HCT116 (cell line): ENCODE measurements at regions not wholly inside any gene's neighbourhood (a gene's known extent, or its start where the extent isn't known, plus 50 kb on each side); places are given as distances from the start of the nearest gene placed in this dataset.

Experiments
- ATAC-seq: fragments of 200-7000 bp; cut with Tn5 transposase; 2 replicates; pipeline ENCODE4 v1.9.1; 2020; ENCODE audit warnings: mild to moderate bottlenecking, moderate library complexity
- BruUV-seq: library from RNA; stranded (reverse); fragments of 400-500 nt; replicated peaks from 2 replicates; lab custom pipeline; 2021; lab: Mats Ljungman, UMichigan
- CTCF ChIA-PET: fragments of 300-600 bp; sonication (Branson Sonifier 250); formaldehyde crosslinking; loops from one replicate; lab custom pipeline; 2021; ENCODE audit warnings: antibody characterized with exemption; lab: Charles Lee
- POLR2A ChIA-PET: fragments of 300-600, 350-600 bp; sonication (Branson Sonifier 250); formaldehyde crosslinking; loops from one replicate; lab custom pipeline; 2021; ENCODE audit warnings: antibody characterized with exemption; lab: Charles Lee
- RAD21 ChIA-PET, 2 experiments: fragments of 300-600 bp; sonication (Branson Sonifier 250); formaldehyde crosslinking; loops; one replicate each; lab custom pipeline; 2023; ENCODE audit warnings: low total read pairs in 2 of 2; ENCODE audit not compliant: uncharacterized antibody in 2 of 2, unreplicated experiment in 2 of 2, low non-redundant PET in 1 of 2; lab: Charles Lee
- DNase-seq: peaks from one replicate; pipeline ENCODE4 v3.0.0-alpha.2; 2010; ENCODE audit warnings: low read depth, low spot score
- H2AFZ ChIP-seq: fragments of 200-600 bp; shearing (Covaris generic), sonication (generic); 2 replicates; pipeline ENCODE4 v1.6.1; 2017; ENCODE audit warnings: low read depth, mixed run types, mixed read lengths, antibody characterized with exemption, low read length; ENCODE audit not compliant: poor library complexity, severe bottlenecking
- H3K27ac ChIP-seq: 2 replicates; pipeline ENCODE4 v1.5.1; 2012; ENCODE audit warnings: low read depth, low read length
- H3K27me3 ChIP-seq: fragments of 200-600 bp; sonication (generic); 2 replicates; pipeline ENCODE4 v1.6.1; 2016; ENCODE audit warnings: mixed run types, low read length, mixed read lengths; ENCODE audit not compliant: insufficient read depth
- H3K36me3 ChIP-seq, 2 experiments: fragments of 200-500 bp in 1 of 2; fragments of 200-600 bp in 1 of 2; sonication (Bioruptor generic) in 1 of 2; sonication (generic) in 1 of 2; 2 replicates each; pipeline versions ENCODE4 v1.5.1 to v1.6.1; 2014 to 2016; ENCODE audit warnings: low read length in 2 of 2, inconsistent platforms in 1 of 2, mixed read lengths in 1 of 2, mixed run types in 1 of 2; ENCODE audit not compliant: insufficient read depth in 2 of 2, control insufficient read depth in 1 of 2
- H3K4me1 ChIP-seq, 2 experiments: fragments of 200-600 bp in 1 of 2; sonication (generic) in 1 of 2; 2 replicates each; pipeline versions ENCODE4 v1.5.1 to v1.6.1; 2012 to 2017; ENCODE audit warnings: low read length in 2 of 2, inconsistent platforms in 1 of 2, mild to moderate bottlenecking in 1 of 2, mixed read lengths in 1 of 2, mixed run types in 1 of 2, moderate library complexity in 1 of 2; ENCODE audit not compliant: insufficient read depth in 2 of 2, control insufficient read depth in 1 of 2
- H3K4me2 ChIP-seq: fragments of 200-600 bp; sonication (generic); 2 replicates; pipeline ENCODE4 v1.6.1; 2017; ENCODE audit warnings: mixed run types, low read length, mixed read lengths
- H3K4me3 ChIP-seq, 2 experiments: fragments of 200-600 bp in 1 of 2; sonication (generic) in 1 of 2; replicated peaks in 1 of 2; 2 replicates each; pipeline ENCODE4 v1.5.1; 2011 to 2016; ENCODE audit warnings: low read length in 2 of 2, control low read depth in 1 of 2, low read depth in 1 of 2, mild to moderate bottlenecking in 1 of 2, mixed read lengths in 1 of 2, mixed run types in 1 of 2
- H3K79me2 ChIP-seq: fragments of 200-600 bp; sonication (generic); 2 replicates; pipeline ENCODE4 v1.6.1; 2017; ENCODE audit warnings: mild to moderate bottlenecking, mixed run types, low read length, moderate library complexity, mixed read lengths; ENCODE audit not compliant: insufficient read depth
- H3K9ac ChIP-seq: fragments of 200-600 bp; sonication (generic); 2 replicates; pipeline ENCODE4 v1.6.1; 2016; ENCODE audit warnings: low read length, mixed read lengths
- H3K9me2 ChIP-seq: fragments of 200-600 bp; sonication (generic), shearing (Covaris generic); 2 replicates; pipeline ENCODE4 v1.6.1; 2017; ENCODE audit warnings: mixed run types, mild to moderate bottlenecking, moderate library complexity; ENCODE audit not compliant: insufficient read depth
- H3K9me3 ChIP-seq, 2 experiments: fragments of 200-500 bp in 1 of 2; fragments of 200-600 bp in 1 of 2; sonication (Bioruptor generic) in 1 of 2; sonication (generic) in 1 of 2; 2 replicates each; pipeline ENCODE4 v1.6.1; 2014 to 2017; ENCODE audit warnings: low read length in 2 of 2, mixed read lengths in 2 of 2, inconsistent platforms in 1 of 2, low read depth in 1 of 2, mild to moderate bottlenecking in 1 of 2, mixed run types in 1 of 2, moderate library complexity in 1 of 2; ENCODE audit not compliant: control insufficient read depth in 1 of 2, insufficient read depth in 1 of 2
- H4K20me1 ChIP-seq: fragments of 200-600 bp; sonication (generic), shearing (Covaris generic); 2 replicates; pipeline ENCODE4 v1.6.1; 2017; ENCODE audit warnings: mixed run types, mild to moderate bottlenecking, moderate library complexity; ENCODE audit not compliant: insufficient read depth
- ATF3 ChIP-seq: IDR thresholded peaks from 2 replicates; pipeline ENCODE4 v1.6.1; 2012
- CEBPB ChIP-seq: IDR thresholded peaks from 2 replicates; pipeline ENCODE4 v1.6.1; 2012; ENCODE audit warnings: low read depth
- CTCF ChIP-seq, 3 experiments: fragments of 200-600 bp in 1 of 3; sonication (generic) in 1 of 3; IDR thresholded peaks in 2 of 3; conservative IDR thresholded peaks in 1 of 3; 2 replicates each; pipeline ENCODE4 v1.5.1; 2012 to 2017; ENCODE audit warnings: low read depth in 2 of 3, low read length in 2 of 3, antibody characterized with exemption in 1 of 3, borderline replicate concordance in 1 of 3, control low read depth in 1 of 3, mild to moderate bottlenecking in 1 of 3, mixed read lengths in 1 of 3, mixed run types in 1 of 3, moderate library complexity in 1 of 3; ENCODE audit not compliant: insufficient read depth in 1 of 3
- ELF1 ChIP-seq: IDR thresholded peaks from 2 replicates; pipeline ENCODE4 v1.6.1; 2012; ENCODE audit warnings: low read depth, borderline replicate concordance
- EZH2phosphoT487 ChIP-seq: fragments of 200-600 bp; IDR thresholded peaks from 2 replicates; pipeline ENCODE4 v1.6.1; 2018; ENCODE audit warnings: antibody characterized with exemption, borderline replicate concordance
- FOSL1 ChIP-seq: IDR thresholded peaks from 2 replicates; pipeline ENCODE4 v1.6.1; 2012; ENCODE audit warnings: low read depth
- JUND ChIP-seq: IDR thresholded peaks from 2 replicates; pipeline ENCODE4 v1.6.1; 2012
- MAX ChIP-seq: IDR thresholded peaks from 2 replicates; pipeline ENCODE4 v1.6.1; 2012
- REST ChIP-seq: IDR thresholded peaks from 2 replicates; pipeline ENCODE4 v1.6.1; 2012; ENCODE audit warnings: low read depth
- SIN3A ChIP-seq: IDR thresholded peaks from 2 replicates; pipeline ENCODE4 v1.6.1; 2012; ENCODE audit warnings: low read depth
- SRF ChIP-seq: IDR thresholded peaks from 2 replicates; pipeline ENCODE4 v1.6.1; 2012; ENCODE audit warnings: low read depth
- YY1 ChIP-seq: IDR thresholded peaks from 2 replicates; pipeline ENCODE4 v1.6.1; 2011; ENCODE audit warnings: low read length, low read depth, moderate library complexity, mild to moderate bottlenecking; ENCODE audit not compliant: insufficient replicate concordance; ENCODE audit errors: extremely low read depth
- ZBTB33 ChIP-seq: IDR thresholded peaks from 2 replicates; pipeline ENCODE4 v1.6.1; 2011; ENCODE audit warnings: mild to moderate bottlenecking, low read length, moderate library complexity; ENCODE audit not compliant: insufficient replicate concordance; ENCODE audit errors: extremely low read depth
- ZNF274 ChIP-seq: fragments of 200-500 bp; sonication (Bioruptor generic); IDR thresholded peaks from 2 replicates; pipeline ENCODE4 v1.6.1; 2014; ENCODE audit warnings: mild to moderate bottlenecking, low read depth, low read length, inconsistent platforms
- intact Hi-C: fragments of 100-400 bp; cut with micrococcal nuclease; formaldehyde crosslinking; loops from 2 replicates; pipeline ENCODE4 v1.10.0; 2022

GRCh38 chr14:89624500-89625156 lies 207.6 kb upstream of the FOXN3 start:
- Histone ChIP-seq H3K36me3 (no peaks in the 10 kb centered on the region), H3K4me2 (no peak overlapping the region), H3K4me3 (no peak overlapping the region), H2AFZ (no peak overlapping the region), H3K27ac (no peak overlapping the region), H3K79me2 (no peaks in the 10 kb centered on the region), H3K4me1 (peaks cover 0 to 3% of the 10 kb centered on the region in 2 experiments; a peak in 2 of 4 replicates), H3K27me3 (no peaks in the 10 kb centered on the region), H3K9me2 (no peaks in the 10 kb centered on the region), H4K20me1 (no peaks in the 10 kb centered on the region), H3K9me3 (no peaks in the 10 kb centered on the region), H3K9ac (no peak overlapping the region)
- ChIA-PET RAD21 (no interaction called here), CTCF (no interaction called here), POLR2A (no interaction called here)
- no peak for TF ChIP-seq EZH2phosphoT487
- TF ChIP-seq MAX, result no peak
- TF ChIP-seq REST, result no peak
- TF ChIP-seq FOSL1, result no peak
- TF ChIP-seq SRF, result no peak
- no peak for TF ChIP-seq CEBPB
- TF ChIP-seq JUND, result no peak
- TF ChIP-seq ELF1, result no peak
- no peak for TF ChIP-seq CTCF (IDR thresholded peaks at IDR 0.05 in 2 of 3, conservative IDR thresholded peaks at IDR 0.05 in 1 of 3; ENCODE audit: borderline replicate concordance in 1 of 3, insufficient read depth in 1 of 3, low read depth in 2 of 3, low read length in 2 of 3)
- no peak for TF ChIP-seq ATF3
- TF ChIP-seq ZBTB33, result no peak
- no peak for TF ChIP-seq SIN3A
- TF ChIP-seq YY1, result no peak
- TF ChIP-seq ZNF274, result no peak
- no TSS peak for BruUV-seq
- no peak for ATAC-seq
- no peak for DNase-seq
- intact Hi-C loops, result loop anchor here (5.0 kb wide), 1 partner anchor 592 kb away; no protein-coding TSS in a partner anchor
